Spleen (tissue), 7 donors: ENCODE measurements at regions not wholly inside any gene's neighbourhood (a gene's known extent, or its start where the extent isn't known, plus 50 kb on each side); places are given as distances from the start of the nearest gene placed in this dataset.

Experiments used
- POLR2A ChIP-seq, 3 donors: fragments of 450-650 bp; IDR thresholded peaks; one replicate each; pipeline ENCODE4 v1.5.1; 2017; ENCODE audit warnings: antibody characterized with exemption in 3 of 3, mild to moderate bottlenecking in 1 of 3
- POLR2AphosphoS5 ChIP-seq, 3 donors: sonication (generic); formaldehyde crosslinking; IDR thresholded peaks; one replicate each; pipeline ENCODE4 v1.5.1; 2017; ENCODE audit warnings: antibody characterized with exemption in 3 of 3
- TF ChIP-seq, protein P1 (sequence below), 11 experiments: fragments of 200-600 bp in 7 of 11; fragments of 450-650 bp in 4 of 11; sonication (generic) in 4 of 11; IDR thresholded peaks in 8 of 11; conservative IDR thresholded peaks in 3 of 11; 1 replicate in 7 of 11; 2 replicates in 4 of 11; pipeline versions ENCODE4 v1.4.0 to v1.8.0; 2016 to 2021; ENCODE audit warnings: antibody characterized with exemption in 11 of 11, inconsistent platforms in 4 of 11, mild to moderate bottlenecking in 1 of 11
- donor health status: DM: no; HTN: no; CAD: no; lungs with moderate emphysema.
- donor health status: DM: no; HTN: no; CAD: no.
- donor health status: DM: no; HTN: no; CAD: no.

DNA sequence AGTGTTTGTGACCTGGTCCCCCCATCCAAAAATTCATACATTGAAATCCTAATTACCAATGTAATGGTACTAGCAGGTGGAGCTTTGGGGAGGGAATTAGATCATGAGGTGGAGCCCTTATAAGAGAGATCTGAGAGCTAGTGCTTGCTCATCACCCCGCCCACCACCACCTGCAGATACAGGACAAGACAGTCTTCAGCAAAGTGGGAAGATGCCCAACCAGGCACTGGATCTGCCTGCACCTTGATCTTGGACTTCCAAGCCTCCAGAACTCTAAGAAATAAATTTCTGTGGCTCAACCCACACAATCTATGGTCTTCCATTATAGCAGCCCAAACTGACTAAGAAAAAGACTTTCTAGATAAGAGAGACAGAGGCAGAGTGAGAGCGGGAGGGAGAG is 343.4 kb downstream of the LRRIQ3 start:
- TF ChIP-seq, protein P1, sequence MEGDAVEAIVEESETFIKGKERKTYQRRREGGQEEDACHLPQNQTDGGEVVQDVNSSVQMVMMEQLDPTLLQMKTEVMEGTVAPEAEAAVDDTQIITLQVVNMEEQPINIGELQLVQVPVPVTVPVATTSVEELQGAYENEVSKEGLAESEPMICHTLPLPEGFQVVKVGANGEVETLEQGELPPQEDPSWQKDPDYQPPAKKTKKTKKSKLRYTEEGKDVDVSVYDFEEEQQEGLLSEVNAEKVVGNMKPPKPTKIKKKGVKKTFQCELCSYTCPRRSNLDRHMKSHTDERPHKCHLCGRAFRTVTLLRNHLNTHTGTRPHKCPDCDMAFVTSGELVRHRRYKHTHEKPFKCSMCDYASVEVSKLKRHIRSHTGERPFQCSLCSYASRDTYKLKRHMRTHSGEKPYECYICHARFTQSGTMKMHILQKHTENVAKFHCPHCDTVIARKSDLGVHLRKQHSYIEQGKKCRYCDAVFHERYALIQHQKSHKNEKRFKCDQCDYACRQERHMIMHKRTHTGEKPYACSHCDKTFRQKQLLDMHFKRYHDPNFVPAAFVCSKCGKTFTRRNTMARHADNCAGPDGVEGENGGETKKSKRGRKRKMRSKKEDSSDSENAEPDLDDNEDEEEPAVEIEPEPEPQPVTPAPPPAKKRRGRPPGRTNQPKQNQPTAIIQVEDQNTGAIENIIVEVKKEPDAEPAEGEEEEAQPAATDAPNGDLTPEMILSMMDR (IDR thresholded peaks at IDR 0.05 in 8 of 11, conservative IDR thresholded peaks at IDR 0.05 in 3 of 11): no peak
- TF ChIP-seq POLR2A (IDR thresholded peaks at IDR 0.05): no peak
- TF ChIP-seq POLR2AphosphoS5 (IDR thresholded peaks at IDR 0.05): no peak
